GM12874 (cell line): ENCODE measurements at regions not wholly inside any gene's neighbourhood (a gene's known extent, or its start where the extent isn't known, plus 50 kb on each side); places are given as distances from the start of the nearest gene placed in this dataset.

Experiments
- CTCF ChIP-seq: IDR thresholded peaks from 2 replicates; pipeline ENCODE4 v1.5.1; 2011; ENCODE audit warnings: low read depth, mild to moderate bottlenecking, control low read depth, low read length, moderate library complexity; ENCODE audit not compliant: insufficient read depth

- TF ChIP-seq CTCF, result no peak
Measured at GRCh38 chr11:39190751-39191150, 2268.7 kb downstream of the LRRC4C start.

- no peak for TF ChIP-seq CTCF
Measured at GRCh38 chr11:39177678-39178077, 2281.8 kb downstream of the LRRC4C start.

GRCh38 chr11:39174965-39175364 is 2284.5 kb downstream of the LRRC4C start:
- TF ChIP-seq CTCF, result no peak

- TF ChIP-seq CTCF, result no peak
Measured at GRCh38 chr11:39174196-39174595, 2285.3 kb downstream of the LRRC4C start.

GRCh38 chr11:39165021-39165420 is 2294.4 kb downstream of the LRRC4C start:
- TF ChIP-seq CTCF, result no peak

GRCh38 chr11:39149214-39149613 is 2310.2 kb downstream of the LRRC4C start:
- TF ChIP-seq CTCF, result no peak

GRCh38 chr11:39145346-39145745 is 2314.1 kb downstream of the LRRC4C start:
- TF ChIP-seq CTCF, result no peak
